Activated CD4-positive, alpha-beta T cell treated with anti-CD3 and anti-CD28 coated beads, Interleukin-2, amount 50 U/mL, for 4 hours (primary cell): ENCODE measurements at regions not wholly inside any gene's neighbourhood (a gene's known extent, or its start where the extent isn't known, plus 50 kb on each side); places are given as distances from the start of the nearest gene placed in this dataset.
"Not testable (repeated sequence)": the region's sequence is repeated elsewhere in the genome, so short reads cannot be mapped to it uniquely, and the experiment has no call there.

Experiments used
- DNase-seq, 2 experiments: peaks; one replicate each; pipeline ENCODE4 v3.0.0-alpha.2; 2020

DNA sequence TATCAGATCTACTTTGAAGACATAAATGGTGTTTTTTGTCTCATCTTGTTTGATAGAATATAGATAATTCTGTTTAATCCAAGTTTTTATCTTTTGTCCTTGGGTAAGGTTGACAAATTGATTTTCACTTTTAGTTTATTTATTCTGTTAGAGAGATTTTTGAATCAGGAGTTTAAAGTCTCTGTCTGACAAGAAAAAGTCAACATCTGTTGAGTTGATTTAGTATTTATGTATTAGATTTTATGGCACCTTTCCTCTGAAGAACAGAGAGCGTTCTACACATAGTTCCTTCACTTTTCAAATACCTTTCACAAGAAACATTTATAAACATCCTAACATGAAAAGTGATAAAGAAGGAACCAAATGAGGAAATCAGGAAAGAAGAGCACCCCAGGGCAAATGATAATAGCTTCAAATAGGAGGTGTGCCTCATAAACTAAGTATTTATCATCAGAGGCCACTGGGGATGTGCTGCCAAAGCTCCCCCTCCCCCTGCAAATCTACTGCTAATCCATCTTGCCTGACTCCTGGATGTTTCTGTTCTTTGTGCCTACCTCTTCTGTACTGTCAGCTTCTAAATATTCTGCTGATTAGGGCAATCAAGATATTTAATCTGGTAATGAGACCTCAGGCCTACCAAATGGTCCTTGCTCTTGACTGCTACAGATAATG is 457.7 kb upstream of the CHD1 start:
- DNase-seq, result no peak

DNA sequence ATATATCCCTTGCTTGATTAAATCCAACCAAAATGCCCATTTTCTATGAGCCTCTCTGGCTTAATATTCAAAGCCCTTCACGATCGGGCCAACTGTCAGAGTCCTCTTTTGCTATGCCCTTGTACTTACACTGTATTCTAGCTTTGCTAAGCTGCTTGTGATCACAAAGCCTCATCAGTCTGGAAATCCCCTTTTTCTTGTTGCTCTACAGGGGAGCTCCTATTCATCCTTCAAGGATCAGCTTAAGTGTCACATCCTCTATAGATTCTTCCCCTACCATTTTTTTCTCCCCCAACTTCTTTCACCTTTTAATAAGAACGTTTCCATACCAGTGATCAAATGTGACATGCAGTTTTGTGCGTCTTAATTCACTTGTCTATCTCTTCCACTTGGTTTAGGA is 450.4 kb upstream of the CHD1 start:
- no peak for DNase-seq

DNA sequence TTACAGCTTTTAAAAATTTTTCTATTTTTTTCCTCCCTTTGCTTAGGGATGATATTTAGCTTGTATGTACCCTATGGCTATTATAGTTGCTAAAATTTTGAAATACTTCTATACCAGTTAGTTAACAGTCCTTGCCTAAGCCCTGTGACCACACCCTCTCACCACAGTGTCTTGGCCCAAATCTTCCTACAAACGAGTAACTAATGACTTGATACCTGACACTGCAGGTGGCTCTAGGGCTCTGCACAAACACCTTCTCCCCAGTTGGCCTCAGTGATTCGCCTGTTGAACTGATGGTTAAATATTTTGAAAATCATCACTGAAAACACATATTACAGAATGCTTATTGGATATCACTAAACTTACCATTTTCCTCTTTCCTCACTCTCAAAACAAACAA is 449.6 kb upstream of the CHD1 start:
- no peak for DNase-seq

GRCh38 chr5:99369797-99370593 is 441.2 kb upstream of the CHD1 start:
- DNase-seq, result no peak

- no peak for DNase-seq
Observed at GRCh38 chr5:99368726-99369125, 439.9 kb upstream of the CHD1 start.

DNA sequence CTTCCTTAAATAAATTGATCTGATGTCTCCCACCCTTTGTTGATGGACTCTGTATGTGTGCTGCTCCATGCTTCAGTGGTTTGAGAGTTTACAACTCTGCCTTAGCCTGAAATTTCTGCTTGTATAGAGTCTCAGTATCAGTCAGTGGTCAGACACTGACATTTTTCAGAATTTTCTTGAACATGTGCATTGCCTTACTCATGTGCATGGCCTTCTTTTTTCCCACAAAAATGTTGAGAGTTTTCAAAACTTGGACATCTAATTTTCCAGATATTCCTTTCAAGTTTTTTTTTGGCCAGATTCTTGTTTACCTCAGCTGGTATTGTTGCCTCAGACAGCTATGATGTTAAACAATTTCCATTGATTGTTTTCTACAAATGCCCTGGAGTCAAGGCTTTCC is 427.1 kb upstream of the CHD1 start:
- DNase-seq, result no peak

DNA sequence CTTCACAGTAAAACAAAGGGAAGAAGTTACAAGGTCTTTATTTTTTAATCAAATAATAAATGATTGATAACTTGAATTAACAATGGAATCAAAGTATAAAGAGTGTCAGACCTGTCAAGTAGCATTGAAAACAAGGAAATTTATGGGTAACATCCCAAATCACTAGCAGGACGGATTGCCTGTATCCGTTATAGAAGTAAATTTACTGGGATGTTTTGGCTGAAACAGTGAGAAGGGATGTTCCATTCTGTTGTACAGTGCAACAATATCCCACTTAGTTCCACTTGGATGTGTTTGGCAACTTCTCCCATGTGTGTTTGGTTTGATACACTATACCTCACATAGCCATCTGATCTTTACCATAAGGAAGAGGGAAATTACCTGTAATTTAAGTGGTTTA is 421.0 kb upstream of the CHD1 start:
- DNase-seq, result no peak

DNA sequence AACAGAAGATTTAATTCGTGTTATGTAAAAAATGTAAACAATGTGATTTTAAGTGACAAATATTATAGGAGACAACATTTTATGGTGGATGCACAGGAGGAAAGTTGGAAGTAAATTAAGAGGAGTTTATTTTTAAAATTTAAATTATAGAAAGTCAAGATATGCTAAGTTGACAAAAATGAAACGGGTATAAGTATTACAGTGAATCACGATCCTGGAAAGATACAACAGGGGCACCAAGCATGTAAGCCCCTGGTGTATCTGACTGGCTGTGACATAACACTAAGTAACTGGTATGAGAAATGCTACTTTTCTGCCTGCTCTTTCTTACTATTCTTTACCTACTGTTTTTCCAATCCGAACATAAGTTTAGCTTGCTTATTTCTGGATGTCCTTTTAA is 419.8 kb upstream of the CHD1 start:
- no peak for DNase-seq

- DNase-seq, result not testable (repeated sequence)
Observed at GRCh38 chr5:99339758-99340157, 411.0 kb upstream of the CHD1 start.

GRCh38 chr5:99334936-99335335 is 406.1 kb upstream of the CHD1 start:
- no peak for DNase-seq

DNA sequence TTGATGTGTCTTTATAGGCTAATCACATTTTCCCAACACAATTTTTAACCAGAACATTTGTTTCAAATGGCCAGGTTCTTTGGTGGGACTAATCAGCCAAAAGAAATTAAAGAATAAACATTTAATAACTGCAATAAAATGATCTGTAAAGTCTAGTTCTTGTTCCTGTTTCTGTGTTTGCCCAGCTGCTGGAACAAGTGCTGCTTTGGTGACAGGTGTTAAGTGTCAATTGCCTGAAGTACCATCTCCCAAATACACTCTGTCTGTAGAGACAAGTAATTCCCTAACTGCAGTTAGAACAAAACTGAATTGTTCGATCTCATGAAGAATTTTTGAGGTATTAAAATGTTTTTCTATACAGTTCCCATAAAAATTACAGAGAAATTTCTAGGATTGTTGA is 402.3 kb upstream of the CHD1 start:
- DNase-seq, result no peak

- DNase-seq, result no peak
Observed at GRCh38 chr5:99320436-99320835, 391.6 kb upstream of the CHD1 start.

GRCh38 chr5:99317136-99317535 is 388.3 kb upstream of the CHD1 start:
- no peak for DNase-seq

DNA sequence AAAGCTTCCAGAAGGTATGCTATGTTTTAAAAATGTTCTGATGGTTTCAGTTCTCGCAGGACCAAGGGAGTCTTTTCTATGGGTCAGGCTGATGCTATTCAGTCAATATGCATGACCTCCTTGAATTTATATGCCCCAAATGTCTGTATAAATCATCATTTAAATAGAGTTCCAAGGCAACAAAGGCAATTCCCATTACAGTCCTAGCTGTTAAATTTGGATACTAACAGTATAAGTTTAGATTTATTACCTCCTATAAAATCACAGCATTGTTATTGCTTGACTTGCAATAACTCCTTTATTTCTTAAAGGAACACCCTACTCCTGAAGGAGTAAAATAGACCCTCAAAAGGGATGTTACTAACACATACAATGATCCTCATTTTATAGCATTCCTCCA is 387.7 kb upstream of the CHD1 start:
- no peak for DNase-seq

GRCh38 chr5:99315413-99316183 is 386.8 kb upstream of the CHD1 start:
- DNase-seq, result no peak

DNA sequence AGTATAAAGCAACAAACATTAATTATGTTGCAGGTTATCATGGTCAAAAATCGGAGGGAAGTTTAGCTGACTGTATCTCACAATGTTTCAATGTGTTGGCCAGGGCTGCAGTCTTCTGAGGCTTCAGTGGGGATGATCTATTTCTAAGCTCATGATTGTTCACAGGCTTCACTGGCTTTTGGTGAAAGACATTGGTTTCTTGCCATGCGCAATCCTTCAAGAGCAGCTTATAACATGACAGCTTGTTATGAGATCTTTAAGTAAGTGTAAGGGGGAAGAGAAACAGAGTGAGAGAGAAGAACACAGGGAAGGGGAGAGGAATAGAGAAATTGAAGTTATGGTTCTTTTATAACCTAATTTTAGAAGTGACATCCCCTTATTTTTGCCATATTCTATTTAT is 385.9 kb upstream of the CHD1 start:
- DNase-seq, result no peak

DNA sequence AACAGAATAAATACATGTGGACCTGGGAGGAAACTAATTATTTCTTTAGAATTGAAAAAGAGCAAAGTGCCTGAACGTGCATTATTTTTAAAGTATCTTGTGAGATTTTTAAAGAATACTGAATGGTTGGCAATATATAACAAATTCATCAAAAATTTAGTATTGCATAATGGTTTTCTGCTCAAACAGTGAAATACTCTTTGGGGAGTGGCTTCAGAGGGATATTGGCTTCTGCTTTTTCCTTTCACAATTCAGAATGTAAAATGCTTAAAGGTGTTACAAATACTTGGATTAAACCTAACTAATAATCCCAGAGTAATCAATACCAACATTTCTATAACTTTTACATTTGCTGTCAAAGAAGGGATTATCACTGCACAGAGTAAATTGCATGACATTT is 379.3 kb upstream of the CHD1 start:
- DNase-seq, result no peak

DNA sequence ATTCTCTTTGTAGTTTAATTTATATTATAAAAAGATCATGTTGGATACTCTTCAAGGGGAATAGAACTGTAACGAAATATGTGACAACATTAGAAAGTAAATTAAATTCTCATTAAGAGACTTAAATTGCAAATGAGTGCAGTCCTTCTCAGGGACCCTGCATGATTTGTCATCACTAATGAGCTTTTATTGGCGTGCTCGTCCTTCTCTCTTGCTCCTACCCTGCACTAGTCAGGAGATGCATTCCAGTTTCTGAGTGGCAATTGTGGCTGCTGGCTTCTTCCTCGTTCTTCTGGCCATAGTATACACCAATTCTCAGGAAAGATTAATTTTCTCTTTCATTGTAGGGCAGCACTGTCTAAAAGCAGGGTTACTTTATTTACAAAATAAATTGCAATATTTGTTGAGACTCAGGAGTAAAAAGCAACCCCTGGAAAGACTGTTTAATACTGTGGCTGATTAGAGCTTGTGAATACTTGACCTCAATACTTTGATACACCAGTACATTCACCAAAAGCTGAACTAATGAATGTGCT is 376.3 kb upstream of the CHD1 start:
- no peak for DNase-seq

DNA sequence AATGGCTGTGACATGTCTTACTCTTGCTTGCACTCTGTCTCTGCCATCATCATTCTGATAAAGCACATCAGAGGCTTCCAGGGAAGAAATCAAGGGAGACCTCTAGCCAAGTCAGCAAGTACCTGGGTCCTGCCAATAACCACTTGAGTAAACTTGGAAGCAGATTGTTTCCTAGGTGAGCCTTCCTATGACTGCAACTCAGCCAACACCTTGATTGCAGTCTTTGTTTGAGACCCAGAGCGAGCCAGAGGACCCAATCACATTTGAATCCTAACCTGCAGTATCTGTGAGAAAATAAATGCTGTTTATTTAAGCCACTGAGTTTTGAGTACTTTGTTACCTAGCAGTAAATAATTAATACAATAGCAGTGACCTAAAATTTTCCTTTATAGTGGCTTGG is 356.8 kb upstream of the CHD1 start:
- DNase-seq, result no peak

DNA sequence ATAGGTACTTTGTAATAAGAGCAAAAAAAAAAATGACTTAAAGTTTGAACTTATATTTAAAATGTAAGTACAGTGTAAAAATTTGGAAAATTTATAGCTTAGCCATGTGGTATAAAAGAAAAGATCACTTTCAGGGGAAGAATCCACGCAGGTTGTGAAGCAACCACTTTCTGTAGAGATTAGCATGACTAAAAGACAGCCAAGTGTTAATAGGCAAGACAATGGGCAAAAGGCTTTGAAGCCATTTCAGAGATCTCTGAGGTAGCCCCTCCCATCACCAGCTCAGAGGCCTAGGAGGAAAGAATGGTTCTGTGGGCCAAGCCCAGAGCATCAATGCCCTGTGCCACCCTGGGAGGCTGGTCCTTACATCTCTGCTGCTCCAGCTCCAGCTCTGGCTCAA is 346.3 kb upstream of the CHD1 start:
- no peak for DNase-seq

DNA sequence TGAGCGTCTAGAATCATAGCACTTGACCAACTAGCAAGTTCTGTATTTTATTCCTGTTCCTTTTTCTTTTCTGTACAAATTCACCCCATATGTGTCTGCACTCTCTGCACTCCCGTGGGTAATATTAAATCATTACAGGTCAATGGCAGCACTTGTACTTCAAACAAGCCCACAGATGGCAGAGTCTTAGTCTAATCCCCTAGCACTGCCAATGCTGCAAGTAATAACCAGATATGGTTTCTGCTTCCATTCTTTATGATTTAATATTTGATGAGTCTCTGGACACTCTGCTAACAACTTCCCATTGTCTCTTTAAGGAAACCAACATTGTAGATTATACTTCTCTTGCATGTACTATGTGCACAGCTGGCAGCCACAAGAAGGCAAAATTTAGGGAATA is 343.8 kb upstream of the CHD1 start:
- no peak for DNase-seq

DNA sequence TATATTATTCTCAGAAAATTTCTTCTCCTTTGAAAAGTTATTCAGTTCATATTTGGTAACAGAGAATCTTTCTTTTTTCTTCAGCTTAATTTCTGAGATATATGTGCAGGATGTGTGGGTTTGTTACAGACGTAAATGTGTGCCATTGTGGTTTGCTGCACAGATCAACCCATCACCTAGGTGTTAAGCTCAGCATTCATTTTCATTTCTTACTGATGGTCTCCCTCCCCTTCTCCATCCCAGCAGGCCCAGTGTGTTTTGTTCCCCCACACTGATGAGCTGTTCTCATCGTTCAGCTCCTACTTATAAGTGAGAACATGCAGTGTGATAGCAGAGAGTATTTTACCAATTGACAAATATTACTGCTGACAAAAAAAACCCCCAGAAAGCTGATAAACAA is 330.0 kb upstream of the CHD1 start:
- no peak for DNase-seq

DNA sequence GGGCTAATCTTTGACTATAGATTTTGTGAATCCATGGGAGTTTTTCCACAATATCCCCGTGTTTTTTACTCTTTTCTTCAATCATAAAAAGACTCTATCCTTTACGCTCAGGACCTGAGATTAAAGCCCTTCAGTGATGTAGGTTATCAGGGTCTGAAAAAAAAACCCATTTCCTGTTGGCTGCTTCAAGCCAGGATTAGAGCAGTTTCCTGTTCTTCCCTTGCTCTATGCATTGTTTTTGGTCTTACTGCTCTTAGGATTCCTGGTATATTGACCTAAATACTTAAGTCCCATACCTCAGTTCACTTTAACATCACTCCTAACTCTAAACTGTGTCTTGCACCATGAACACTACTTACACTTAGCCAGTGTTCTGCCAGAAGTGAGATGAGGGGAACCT is 319.3 kb upstream of the CHD1 start:
- no peak for DNase-seq

GRCh38 chr5:99247346-99247745 is 318.5 kb upstream of the CHD1 start:
- no peak for DNase-seq
